Colonic mucosa (tissue), 4 donors: ENCODE measurements at regions not wholly inside any gene's neighbourhood (a gene's known extent, or its start where the extent isn't known, plus 50 kb on each side); places are given as distances from the start of the nearest gene placed in this dataset.

Source experiments
- DNase-seq: peaks from one replicate; pipeline ENCODE4 v3.0.0-alpha.2; 2020
- H3K27ac ChIP-seq: fragments of 200-600 bp; one replicate; pipeline ENCODE4 v1.8.0; 2021
- H3K27me3 ChIP-seq: fragments of 200-600 bp; one replicate; pipeline ENCODE4 v1.8.0; 2021
- H3K36me3 ChIP-seq: fragments of 200-600 bp; one replicate; pipeline ENCODE4 v1.8.0; 2021
- H3K4me1 ChIP-seq: fragments of 200-600 bp; one replicate; pipeline ENCODE4 v1.8.0; 2021; ENCODE audit warnings: mild to moderate bottlenecking
- H3K4me3 ChIP-seq: fragments of 200-600 bp; one replicate; pipeline ENCODE4 v1.8.0; 2021
- H3K9ac ChIP-seq, 2 donors: one replicate each; pipeline ENCODE4 v1.7.0; 2013; ENCODE audit warnings: control low read depth in 2 of 2, low read depth in 2 of 2, low read length in 2 of 2
- H3K9me3 ChIP-seq: fragments of 200-600 bp; one replicate; pipeline ENCODE4 v1.8.0; 2021
- CTCF ChIP-seq: fragments of 200-600 bp; IDR thresholded peaks from one replicate; pipeline ENCODE4 v1.8.0; 2022; ENCODE audit warnings: antibody characterized with exemption, mild to moderate bottlenecking
- intact Hi-C: fragments of 100-400 bp; cut with DNase I; formaldehyde crosslinking; loops from one replicate; pipeline ENCODE4 v1.14.1; 2022
- donor health status: healthy.
- donor health status: DM: no; HTN: no; CAD: no.
- donor health status: DM: no; HTN: no; CAD: no.

- H3K9me3 ChIP-seq, result no peaks in the 10 kb centered on the region
- no peak overlapping the region for H3K4me3 ChIP-seq
- no peaks in the 10 kb centered on the region for H3K27me3 ChIP-seq
- peak overlapping the region; percentile 11 for H3K27ac ChIP-seq
- no peak for DNase-seq
- H3K36me3 ChIP-seq, result no peaks in the 10 kb centered on the region
- H3K4me1 ChIP-seq, result no peaks in the 10 kb centered on the region
- no peak for TF ChIP-seq CTCF
- intact Hi-C loops, result no loop called here
- H3K9ac ChIP-seq, result no peak overlapping the region
Observed at GRCh38 chr2:237258116-237258515, 155.8 kb downstream of the COL6A3 start.

GRCh38 chr2:237258615-237259014, 155.3 kb downstream of the COL6A3 start:
- intact Hi-C loops, result no loop called here
- Histone ChIP-seq H3K9me3 (no peaks in the 10 kb centered on the region), H3K27me3 (no peaks in the 10 kb centered on the region), H3K27ac (peak overlapping the region; percentile 11), H3K9ac (no peak overlapping the region), H3K4me1 (no peaks in the 10 kb centered on the region), H3K36me3 (no peaks in the 10 kb centered on the region), H3K4me3 (no peak overlapping the region)
- no peak for TF ChIP-seq CTCF
- no peak for DNase-seq

GRCh38 chr2:237259201-237259600, 154.8 kb downstream of the COL6A3 start:
- no peak for TF ChIP-seq CTCF
- Histone ChIP-seq H3K9me3 (no peaks in the 10 kb centered on the region), H3K4me3 (no peak overlapping the region), H3K27me3 (no peaks in the 10 kb centered on the region), H3K9ac (no peak overlapping the region), H3K27ac (no peak overlapping the region), H3K4me1 (no peaks in the 10 kb centered on the region), H3K36me3 (no peaks in the 10 kb centered on the region)
- no peak for DNase-seq
- intact Hi-C loops, result no loop called here

GRCh38 chr2:237260039-237260620, 153.8 kb downstream of the COL6A3 start:
- no peak for TF ChIP-seq CTCF
- Histone ChIP-seq H3K36me3 (no peaks in the 10 kb centered on the region), H3K27me3 (no peaks in the 10 kb centered on the region), H3K4me3 (no peak overlapping the region), H3K9ac (no peak overlapping the region), H3K9me3 (no peaks in the 10 kb centered on the region), H3K27ac (no peak overlapping the region), H3K4me1 (no peaks in the 10 kb centered on the region)
- no peak for DNase-seq
- intact Hi-C loops, result no loop called here

GRCh38 chr2:237260686-237261085, 153.3 kb downstream of the COL6A3 start:
- Histone ChIP-seq H3K27me3 (no peaks in the 10 kb centered on the region), H3K4me3 (no peak overlapping the region), H3K27ac (no peak overlapping the region), H3K4me1 (no peaks in the 10 kb centered on the region), H3K9ac (no peak overlapping the region), H3K9me3 (no peaks in the 10 kb centered on the region), H3K36me3 (no peaks in the 10 kb centered on the region)
- intact Hi-C loops, result no loop called here
- no peak for DNase-seq
- TF ChIP-seq CTCF, result no peak

- no peak for TF ChIP-seq CTCF
- no peaks in the 10 kb centered on the region for H3K4me1 ChIP-seq
- H3K27me3 ChIP-seq, result no peaks in the 10 kb centered on the region
- no peak overlapping the region for H3K9ac ChIP-seq
- no peaks in the 10 kb centered on the region for H3K36me3 ChIP-seq
- no peak overlapping the region for H3K4me3 ChIP-seq
- intact Hi-C loops, result no loop called here
- no peaks in the 10 kb centered on the region for H3K9me3 ChIP-seq
- no peak overlapping the region for H3K27ac ChIP-seq
- DNase-seq, result no peak
Observed at GRCh38 chr2:237261327-237261726, 152.6 kb downstream of the COL6A3 start.
